Glutamatergic neuron (in vitro differentiated cells): ENCODE measurements at regions not wholly inside any gene's neighbourhood (a gene's known extent, or its start where the extent isn't known, plus 50 kb on each side); places are given as distances from the start of the nearest gene placed in this dataset.

Experiments
- DNase-seq: peaks from one replicate; pipeline ENCODE4 v3.0.0; 2022
- H3K27ac Mint-ChIP-seq: one replicate; pipeline ENCODE4 v1.8.0; 2020; ENCODE audit warnings: mild to moderate bottlenecking, mixed read lengths, inconsistent platforms; ENCODE audit not compliant: unreplicated experiment
- H3K27me3 Mint-ChIP-seq: one replicate; pipeline ENCODE4 v1.8.0; 2020; ENCODE audit warnings: mild to moderate bottlenecking, moderate library complexity, mixed read lengths, inconsistent platforms; ENCODE audit not compliant: unreplicated experiment
- H3K36me3 Mint-ChIP-seq: one replicate; pipeline ENCODE4 v1.8.0; 2020; ENCODE audit warnings: mild to moderate bottlenecking, mixed read lengths, inconsistent platforms; ENCODE audit not compliant: unreplicated experiment
- H3K4me1 Mint-ChIP-seq: one replicate; pipeline ENCODE4 v1.8.0; 2020; ENCODE audit warnings: mild to moderate bottlenecking, low read depth, mixed read lengths, inconsistent platforms; ENCODE audit not compliant: unreplicated experiment
- H3K4me3 Mint-ChIP-seq: one replicate; pipeline ENCODE4 v1.8.0; 2020; ENCODE audit warnings: mild to moderate bottlenecking, mixed read lengths, inconsistent platforms; ENCODE audit not compliant: unreplicated experiment
- H3K9me3 Mint-ChIP-seq: one replicate; pipeline ENCODE4 v1.8.0; 2020; ENCODE audit warnings: mild to moderate bottlenecking, moderate library complexity, mixed read lengths, inconsistent platforms; ENCODE audit not compliant: unreplicated experiment
- TF ChIP-seq, protein P1 (sequence below): fragments of 200-600 bp; sonication (generic); IDR thresholded peaks from one replicate; pipeline ENCODE4 v1.5.0; 2021; ENCODE audit not compliant: partially characterized antibody, unreplicated experiment

DNA sequence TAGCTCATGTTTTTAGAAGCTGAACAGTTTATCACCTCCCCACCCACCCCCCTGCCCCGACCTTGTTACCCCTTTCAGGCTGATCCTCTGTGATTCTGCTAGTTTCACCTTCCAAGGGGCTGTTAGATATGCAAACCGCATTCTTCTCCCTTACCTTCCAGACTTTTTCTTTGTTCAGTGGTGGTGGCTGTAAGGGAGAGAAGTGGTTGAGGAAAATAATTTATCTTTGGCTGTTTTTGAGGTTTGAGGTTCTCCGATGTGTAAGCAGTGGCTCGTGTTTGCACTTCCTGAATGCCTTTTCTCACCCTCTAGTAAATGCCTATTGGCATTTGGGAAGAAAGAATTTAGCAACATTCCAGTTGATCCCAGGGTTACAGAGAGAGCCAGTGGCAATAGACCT lies 69.4 kb upstream of the KCNG1 start:
- no peak overlapping the region for H3K4me3 Mint-ChIP-seq
- H3K36me3 Mint-ChIP-seq = no peaks in the 10 kb centered on the region
- H3K4me1 Mint-ChIP-seq = peaks cover 4% of the 10 kb centered on the region
- no peaks in the 10 kb centered on the region for H3K9me3 Mint-ChIP-seq
- TF ChIP-seq, protein P1, sequence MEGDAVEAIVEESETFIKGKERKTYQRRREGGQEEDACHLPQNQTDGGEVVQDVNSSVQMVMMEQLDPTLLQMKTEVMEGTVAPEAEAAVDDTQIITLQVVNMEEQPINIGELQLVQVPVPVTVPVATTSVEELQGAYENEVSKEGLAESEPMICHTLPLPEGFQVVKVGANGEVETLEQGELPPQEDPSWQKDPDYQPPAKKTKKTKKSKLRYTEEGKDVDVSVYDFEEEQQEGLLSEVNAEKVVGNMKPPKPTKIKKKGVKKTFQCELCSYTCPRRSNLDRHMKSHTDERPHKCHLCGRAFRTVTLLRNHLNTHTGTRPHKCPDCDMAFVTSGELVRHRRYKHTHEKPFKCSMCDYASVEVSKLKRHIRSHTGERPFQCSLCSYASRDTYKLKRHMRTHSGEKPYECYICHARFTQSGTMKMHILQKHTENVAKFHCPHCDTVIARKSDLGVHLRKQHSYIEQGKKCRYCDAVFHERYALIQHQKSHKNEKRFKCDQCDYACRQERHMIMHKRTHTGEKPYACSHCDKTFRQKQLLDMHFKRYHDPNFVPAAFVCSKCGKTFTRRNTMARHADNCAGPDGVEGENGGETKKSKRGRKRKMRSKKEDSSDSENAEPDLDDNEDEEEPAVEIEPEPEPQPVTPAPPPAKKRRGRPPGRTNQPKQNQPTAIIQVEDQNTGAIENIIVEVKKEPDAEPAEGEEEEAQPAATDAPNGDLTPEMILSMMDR = no peak
- no peak overlapping the region for H3K27ac Mint-ChIP-seq
- peaks cover 2% of the 10 kb centered on the region for H3K27me3 Mint-ChIP-seq
- no peak for DNase-seq

DNA sequence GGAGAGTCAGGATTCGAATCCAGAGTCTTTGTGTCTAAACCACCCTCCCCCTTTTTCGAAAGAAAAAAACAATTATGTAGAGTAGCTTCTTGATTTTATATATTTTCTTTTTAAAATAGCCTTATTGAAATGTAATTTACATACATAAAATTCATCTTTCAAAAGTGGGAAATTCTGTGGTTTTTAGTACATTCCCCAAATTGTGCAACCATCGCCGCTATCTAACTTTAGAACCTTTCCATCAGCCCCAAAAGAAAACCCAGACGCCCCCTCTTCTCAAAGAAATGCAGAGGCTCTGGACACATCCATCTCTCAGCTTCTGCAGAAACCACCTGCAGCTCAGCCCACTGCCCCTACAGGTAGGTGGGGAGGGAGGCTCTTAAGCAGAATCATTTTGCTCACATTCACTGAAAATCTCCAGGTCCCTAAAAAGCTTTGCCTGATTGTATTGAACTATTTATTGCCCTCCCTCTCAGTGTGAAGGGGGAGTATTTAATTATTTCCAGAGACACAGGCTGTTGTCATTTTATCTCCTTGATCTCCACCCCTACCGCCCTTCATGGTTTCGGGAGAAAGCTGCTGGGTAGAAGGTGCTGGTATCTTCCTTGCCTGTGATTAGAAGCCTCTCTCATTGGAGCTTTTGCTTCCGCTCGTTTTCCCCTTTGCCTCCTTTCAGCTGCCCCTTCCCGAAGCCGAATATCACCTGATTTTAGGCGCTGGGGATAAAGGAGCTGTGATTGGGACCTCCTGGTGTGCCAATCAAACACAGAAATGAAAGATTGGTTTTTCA lies 68.7 kb upstream of the KCNG1 start:
- Mint-ChIP-seq H3K27me3 (peaks cover 2% of the 10 kb centered on the region), H3K4me3 (no peak overlapping the region), H3K9me3 (no peaks in the 10 kb centered on the region), H3K36me3 (no peaks in the 10 kb centered on the region), H3K27ac (no peak overlapping the region), H3K4me1 (peaks cover 4% of the 10 kb centered on the region)
- DNase-seq = no peak
- TF ChIP-seq, protein P1 = no peak

DNA sequence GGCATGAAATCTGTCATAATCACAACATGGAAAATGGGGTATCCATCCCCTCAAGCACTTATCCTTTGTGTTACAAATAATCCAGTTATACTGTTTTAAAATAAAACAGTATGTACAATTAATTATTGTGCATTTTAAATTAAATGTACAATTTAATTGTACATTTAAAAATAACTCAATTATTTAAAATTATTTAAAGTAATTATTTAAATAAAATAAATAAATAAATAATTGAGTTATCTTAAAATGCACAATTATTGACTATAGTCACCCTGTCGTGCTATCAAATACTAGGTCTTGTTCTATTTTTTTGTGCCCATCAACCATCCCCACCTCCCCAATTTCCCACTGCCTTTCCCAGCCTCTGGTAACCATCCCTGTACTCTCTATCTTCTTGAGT lies 66.9 kb upstream of the KCNG1 start:
- Mint-ChIP-seq H3K36me3 (no peaks in the 10 kb centered on the region), H3K4me3 (no peak overlapping the region), H3K27me3 (no peaks in the 10 kb centered on the region), H3K9me3 (no peaks in the 10 kb centered on the region), H3K27ac (no peak overlapping the region), H3K4me1 (peaks cover 4% of the 10 kb centered on the region)
- DNase-seq = no peak
- TF ChIP-seq, protein P1 = no peak

DNA sequence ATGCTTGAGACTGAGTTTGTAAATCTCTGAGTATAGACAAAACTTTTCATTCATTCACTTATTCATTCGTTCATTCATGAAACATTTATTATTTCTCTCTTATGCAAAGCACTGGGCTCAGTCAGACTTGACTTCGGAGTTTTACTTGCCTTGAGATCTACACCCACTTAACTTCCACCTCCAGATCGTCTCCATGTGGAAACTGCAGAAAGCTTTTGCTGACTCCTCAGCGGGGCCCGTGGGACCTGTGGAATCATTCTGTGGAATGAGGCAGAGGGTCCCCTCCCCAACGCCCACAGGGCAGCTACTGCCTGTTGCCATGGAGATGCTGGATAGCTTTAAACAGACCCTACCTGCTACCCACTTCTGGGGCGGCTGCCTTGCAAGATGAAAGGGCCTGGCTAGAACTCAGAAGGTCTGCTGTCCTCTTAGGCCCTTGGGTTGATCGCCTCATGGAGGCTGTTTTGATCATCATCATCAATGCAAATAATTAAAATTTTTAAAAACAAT lies 66.4 kb upstream of the KCNG1 start:
- Mint-ChIP-seq H3K4me3 (no peak overlapping the region), H3K36me3 (no peaks in the 10 kb centered on the region), H3K27me3 (no peaks in the 10 kb centered on the region), H3K9me3 (no peaks in the 10 kb centered on the region), H3K4me1 (peaks cover 4% of the 10 kb centered on the region), H3K27ac (no peak overlapping the region)
- TF ChIP-seq, protein P1 = no peak
- peak; percentile 27 for DNase-seq

DNA sequence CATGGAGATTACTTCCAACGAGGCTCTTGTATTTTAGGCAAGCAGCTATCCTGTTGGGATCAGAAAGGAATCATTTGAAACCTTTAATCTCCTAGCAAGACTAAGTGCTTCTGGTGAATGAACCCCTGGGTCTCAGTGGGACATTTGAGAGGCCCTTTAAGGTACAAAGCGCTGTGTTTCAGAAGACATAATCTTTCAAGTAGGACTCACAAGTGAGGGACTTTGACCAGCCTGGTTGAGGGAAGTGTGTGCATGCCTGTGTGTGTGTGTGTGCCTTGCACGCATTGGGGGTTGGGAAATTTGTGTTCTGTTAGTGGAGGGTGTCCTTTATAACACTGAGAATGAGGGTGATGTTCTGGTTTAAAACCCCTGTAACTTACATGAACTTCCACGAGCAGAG lies 64.4 kb upstream of the KCNG1 start:
- no peak for DNase-seq
- Mint-ChIP-seq H3K36me3 (no peaks in the 10 kb centered on the region), H3K4me1 (peaks cover 4% of the 10 kb centered on the region), H3K27me3 (peaks cover 3% of the 10 kb centered on the region), H3K27ac (no peak overlapping the region), H3K4me3 (no peak overlapping the region), H3K9me3 (no peaks in the 10 kb centered on the region)
- TF ChIP-seq, protein P1 = no peak
